ENCODE measurements at regions not wholly inside any gene's neighbourhood (a gene's known extent, or its start where the extent isn't known, plus 50 kb on each side); places are given as distances from the start of the nearest gene placed in this dataset.
A peak's percentile ranks its signal among the peaks of the same experiment; 100 is the strongest.
"Not testable (repeated sequence)": the region's sequence is repeated elsewhere in the genome, so short reads cannot be mapped to it uniquely, and the experiment has no call there.

- no peak for DNase-seq
These were observed 61.5 kb downstream of the PRSS23 start for GRCh38 chr11:86861810-86862209.

GRCh38 chr11:86863476-86863875, 63.1 kb downstream of the PRSS23 start:
- DNase-seq, result no peak

- DNase-seq, result no peak
These were observed 65.1 kb downstream of the PRSS23 start for GRCh38 chr11:86865436-86865835.

GRCh38 chr11:86869531-86869930, 69.2 kb downstream of the PRSS23 start:
- DNase-seq, result no peak

DNA sequence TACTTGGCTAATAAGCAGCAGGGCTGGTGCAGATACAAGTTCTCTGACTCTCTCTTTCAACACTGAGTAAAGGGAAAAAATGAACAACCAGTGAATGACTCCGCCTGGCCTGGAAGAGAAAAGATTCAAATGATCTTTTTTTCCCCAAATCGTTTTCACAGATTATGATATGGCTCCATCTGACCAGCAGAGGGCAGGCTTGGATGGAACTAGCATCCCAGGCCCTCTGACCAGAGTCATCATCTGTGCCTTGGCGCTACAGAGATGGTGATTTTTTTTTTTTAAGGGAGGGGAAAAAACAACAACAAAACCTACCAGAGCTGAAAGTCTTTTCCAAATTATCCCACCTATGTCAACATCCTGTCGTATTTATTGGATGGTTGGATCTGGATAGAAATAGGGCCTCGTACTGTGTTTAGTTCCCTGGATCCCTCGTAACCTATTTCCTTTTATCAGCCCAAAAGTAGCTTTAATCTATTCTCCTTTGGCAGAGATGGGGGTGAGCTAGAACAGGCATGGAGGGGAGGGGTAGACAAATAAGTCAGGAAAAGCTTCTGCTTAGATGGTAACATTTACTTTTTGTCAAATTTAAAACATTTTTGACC, 69.7 kb downstream of the PRSS23 start:
- DNase-seq, result peak; percentile 3 to 14

DNA sequence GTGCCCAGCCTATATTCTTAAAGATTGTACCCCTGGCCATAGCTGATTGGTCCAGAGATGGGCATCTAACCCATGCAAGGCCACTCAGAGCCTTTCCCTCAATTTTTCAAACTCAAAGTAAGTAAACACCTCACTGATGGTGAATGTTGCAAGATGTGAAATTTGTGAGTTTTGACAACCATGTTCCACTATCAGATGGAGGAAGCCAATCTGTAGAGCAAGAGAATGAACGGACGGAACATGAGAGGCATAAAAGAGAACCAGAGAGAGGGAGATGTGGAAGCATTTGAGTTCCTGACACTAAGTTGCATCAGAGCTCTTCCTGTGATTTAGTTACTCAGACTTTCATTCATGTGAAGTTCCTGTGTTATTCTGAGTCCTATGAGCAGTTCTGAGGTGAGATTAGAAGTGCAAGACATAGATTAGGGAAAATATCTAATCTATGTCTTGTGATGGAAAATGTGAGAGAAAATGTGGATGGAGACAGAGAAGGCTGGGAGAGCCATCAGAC, 73.3 kb downstream of the PRSS23 start:
- DNase-seq, result no peak

- no peak for DNase-seq
These were observed 74.1 kb downstream of the PRSS23 start for GRCh38 chr11:86874304-86875056.

- no peak for DNase-seq
These were observed 76.4 kb downstream of the PRSS23 start for GRCh38 chr11:86876716-86877234.

DNA sequence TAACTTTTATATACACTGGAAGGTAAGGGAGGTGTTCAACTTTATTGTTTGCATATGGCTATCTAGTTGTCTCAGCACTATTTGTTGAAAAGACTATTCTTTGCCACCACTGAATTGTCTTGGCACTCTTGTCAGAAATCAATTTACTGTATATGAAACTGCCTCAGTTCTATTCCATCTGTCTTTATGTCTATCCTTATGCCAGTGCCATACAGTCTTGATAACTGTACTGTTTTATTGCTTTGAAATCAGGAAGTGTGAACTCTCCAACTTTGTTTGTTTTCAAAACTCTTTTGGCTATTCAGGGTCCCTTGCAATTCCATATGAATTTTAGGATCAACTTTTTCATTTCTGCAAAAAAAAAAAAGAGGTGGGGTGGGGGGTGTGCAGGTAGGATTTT, 77.2 kb downstream of the PRSS23 start:
- no peak for DNase-seq

- DNase-seq, result not testable (repeated sequence)
These were observed 76.0 kb downstream of the FZD4 start for GRCh38 chr11:86879241-86879640.

DNA sequence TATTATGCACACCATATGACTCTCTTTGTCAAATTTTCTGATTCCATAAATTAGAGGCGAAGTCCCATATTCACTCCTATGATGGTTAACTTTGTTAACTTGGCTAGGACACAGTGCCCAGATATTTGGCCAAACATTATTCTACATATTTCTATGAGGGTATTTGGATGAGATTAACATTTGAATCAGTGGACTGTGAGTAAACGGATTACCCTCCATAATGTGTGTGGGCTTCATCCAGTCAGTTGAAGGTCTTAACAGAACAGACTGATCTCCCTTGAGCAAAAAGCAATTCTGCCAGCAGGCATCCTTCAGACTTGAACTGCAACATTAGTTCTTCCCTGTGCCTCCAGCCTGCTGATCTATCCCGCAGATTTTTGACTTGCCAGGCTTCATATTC, 69.9 kb downstream of the FZD4 start:
- no peak for DNase-seq

DNA sequence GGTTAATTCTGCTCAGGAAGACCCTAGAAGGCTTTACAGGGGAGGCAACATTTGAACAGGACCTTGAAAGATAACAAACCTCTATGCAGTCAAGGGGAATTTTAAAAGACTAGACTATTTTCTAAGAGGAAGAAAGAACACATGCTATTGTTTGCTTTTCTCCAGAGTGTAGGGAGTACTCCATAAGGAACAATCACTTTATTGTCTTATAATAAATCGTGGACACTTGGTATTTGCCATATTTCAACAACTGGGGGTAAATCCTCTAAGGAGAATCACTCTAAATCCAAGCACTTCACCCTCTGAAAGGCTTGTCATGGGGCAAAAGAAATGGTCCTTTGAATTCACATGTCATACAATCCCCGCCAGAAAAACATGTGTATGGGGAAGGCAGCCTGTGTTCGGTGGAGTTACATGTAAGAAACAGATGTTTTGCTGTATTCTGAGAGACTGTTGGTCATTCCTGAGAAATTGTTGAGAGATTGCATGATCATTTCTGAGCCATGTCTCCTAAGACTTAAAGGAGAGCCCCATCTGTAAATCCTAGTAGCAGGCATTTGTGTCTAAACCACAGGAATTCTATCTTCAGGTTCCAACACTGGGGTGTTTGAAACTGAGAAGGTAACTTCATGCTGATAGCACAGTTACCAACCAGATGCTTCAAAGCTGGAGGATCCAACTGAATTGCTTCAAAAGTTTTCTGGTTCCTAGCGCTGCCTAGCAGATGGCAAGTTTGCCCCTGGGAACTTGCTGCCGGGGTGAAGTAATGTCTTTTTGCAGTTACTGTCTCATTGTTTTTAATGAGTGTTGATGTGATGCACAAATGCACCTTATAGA, 66.8 kb downstream of the FZD4 start:
- DNase-seq, result no peak

DNA sequence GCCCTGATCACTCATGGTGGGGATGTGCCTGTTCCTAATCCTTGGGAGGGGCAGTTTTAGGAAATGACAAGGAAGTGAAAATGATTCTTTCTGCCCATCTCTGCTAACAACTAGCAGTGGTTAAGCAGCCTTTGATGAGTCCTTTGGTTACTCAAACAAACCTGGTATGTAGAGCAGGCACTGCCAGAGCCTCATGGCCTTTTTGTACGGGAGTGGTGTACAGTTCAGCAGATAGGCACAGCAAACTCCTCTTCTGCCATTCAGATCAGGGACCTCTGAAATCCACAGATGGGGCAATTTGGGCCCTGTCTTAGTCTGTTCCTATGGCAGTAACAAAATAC, 66.2 kb downstream of the FZD4 start:
- DNase-seq, result no peak

DNA sequence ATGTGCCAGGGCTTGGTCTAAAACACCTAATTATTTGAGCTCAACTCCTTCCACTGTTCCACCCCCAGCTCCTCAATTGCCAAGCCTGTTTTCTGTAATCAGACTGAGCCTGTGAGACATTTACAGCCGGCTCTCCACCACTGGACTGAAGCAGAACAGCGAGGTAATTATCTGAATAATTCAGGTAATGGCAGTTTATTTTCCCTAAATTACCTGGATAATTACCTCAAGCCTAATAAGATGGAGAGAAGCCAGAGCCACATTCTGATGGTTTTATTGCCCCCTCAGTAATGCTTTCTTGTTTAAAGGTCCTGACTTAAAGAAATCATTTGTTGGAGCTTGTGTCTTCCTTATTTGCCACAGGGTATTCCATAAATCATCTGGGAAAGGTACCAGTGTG, 64.2 kb downstream of the FZD4 start:
- DNase-seq, result no peak

- no peak for DNase-seq
These were observed 62.0 kb downstream of the FZD4 start for GRCh38 chr11:86893235-86893634.

Data from activated CD4-positive, alpha-beta T cell treated with anti-CD3 and anti-CD28 coated beads, Interleukin-2, amount 50 U/mL, for 4 hours (primary cell).